GM21737 (cell line): ENCODE measurements at regions not wholly inside any gene's neighbourhood (a gene's known extent, or its start where the extent isn't known, plus 50 kb on each side); places are given as distances from the start of the nearest gene placed in this dataset.
A peak's percentile ranks its signal among the peaks of the same experiment; 100 is the strongest.
"Not testable (repeated sequence)": the region's sequence is repeated elsewhere in the genome, so short reads cannot be mapped to it uniquely, and the experiment has no call there.

Experiments
- ATAC-seq: cut with Tn5 transposase; IDR thresholded peaks from one replicate; pipeline ENCODE4 v1.9.1; 2021; ENCODE audit warnings: mild to moderate bottlenecking, moderate library complexity; ENCODE audit not compliant: unreplicated experiment

GRCh38 chr3:40925231-40925630, 274.1 kb upstream of the CTNNB1 start:
- no peak for ATAC-seq

GRCh38 chr3:40930131-40930538, 269.2 kb upstream of the CTNNB1 start:
- ATAC-seq: no peak

GRCh38 chr3:40930756-40931155, 268.5 kb upstream of the CTNNB1 start:
- no peak for ATAC-seq

GRCh38 chr3:40938591-40938990, 260.7 kb upstream of the CTNNB1 start:
- no peak for ATAC-seq

DNA sequence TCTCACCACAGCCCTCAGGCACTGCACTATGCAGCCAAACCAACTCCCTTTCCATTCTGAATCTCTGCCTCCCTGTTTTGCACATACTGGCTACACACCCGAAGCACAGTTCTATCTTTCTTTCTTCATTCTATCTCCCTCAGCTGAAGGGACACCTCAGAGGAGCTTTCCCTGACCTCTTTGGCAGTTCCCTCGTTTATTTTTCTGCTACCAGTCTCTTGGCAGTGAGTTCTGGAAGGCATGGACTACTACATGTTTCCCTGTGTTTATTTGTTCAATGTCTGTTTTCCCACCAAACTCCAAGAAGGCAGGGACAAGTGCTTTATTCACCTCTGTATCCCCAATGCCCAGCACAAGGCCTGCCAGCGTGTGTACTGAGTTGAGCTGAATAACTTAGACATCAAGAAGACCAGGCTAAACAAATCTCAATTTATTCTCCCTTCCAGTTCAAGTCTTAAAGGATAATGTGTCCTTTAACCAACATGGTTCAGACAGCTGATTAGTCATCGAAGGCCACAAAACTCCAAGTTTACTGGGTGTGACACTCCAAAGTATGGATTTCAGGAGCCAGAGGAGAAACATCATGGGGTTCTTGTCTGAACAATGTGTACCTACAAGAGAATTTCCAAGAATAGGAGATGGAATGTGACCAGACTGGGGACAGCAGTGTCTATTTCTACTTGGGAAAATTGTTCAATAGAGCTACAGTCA, 260.1 kb upstream of the CTNNB1 start:
- no peak for ATAC-seq

- ATAC-seq: no peak
Observed at GRCh38 chr3:40939741-40940130, 259.6 kb upstream of the CTNNB1 start.

- ATAC-seq: no peak
Observed at GRCh38 chr3:40940651-40941050, 258.7 kb upstream of the CTNNB1 start.

- not testable (repeated sequence) for ATAC-seq
Observed at GRCh38 chr3:40947022-40947421, 252.3 kb upstream of the CTNNB1 start.

GRCh38 chr3:40949347-40949746, 250.0 kb upstream of the CTNNB1 start:
- ATAC-seq: not testable (repeated sequence)

DNA sequence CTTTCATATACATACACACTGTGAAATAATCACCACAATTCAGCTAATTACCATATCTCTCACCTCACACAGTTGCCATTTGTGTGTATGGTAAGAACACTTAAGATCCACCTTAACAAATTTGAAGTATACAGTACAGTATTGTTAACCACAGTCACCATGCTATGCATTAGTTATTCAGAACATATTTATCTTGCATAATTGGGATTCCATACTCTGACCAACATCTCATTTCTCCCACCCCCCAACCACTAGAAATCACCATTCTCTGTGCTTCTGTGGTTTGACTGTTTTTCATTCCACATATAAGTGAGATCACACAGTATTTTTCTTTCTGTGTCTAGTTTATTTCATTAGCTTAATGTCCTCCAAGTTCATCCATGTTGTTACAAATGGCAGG, 247.7 kb upstream of the CTNNB1 start:
- ATAC-seq: no peak

DNA sequence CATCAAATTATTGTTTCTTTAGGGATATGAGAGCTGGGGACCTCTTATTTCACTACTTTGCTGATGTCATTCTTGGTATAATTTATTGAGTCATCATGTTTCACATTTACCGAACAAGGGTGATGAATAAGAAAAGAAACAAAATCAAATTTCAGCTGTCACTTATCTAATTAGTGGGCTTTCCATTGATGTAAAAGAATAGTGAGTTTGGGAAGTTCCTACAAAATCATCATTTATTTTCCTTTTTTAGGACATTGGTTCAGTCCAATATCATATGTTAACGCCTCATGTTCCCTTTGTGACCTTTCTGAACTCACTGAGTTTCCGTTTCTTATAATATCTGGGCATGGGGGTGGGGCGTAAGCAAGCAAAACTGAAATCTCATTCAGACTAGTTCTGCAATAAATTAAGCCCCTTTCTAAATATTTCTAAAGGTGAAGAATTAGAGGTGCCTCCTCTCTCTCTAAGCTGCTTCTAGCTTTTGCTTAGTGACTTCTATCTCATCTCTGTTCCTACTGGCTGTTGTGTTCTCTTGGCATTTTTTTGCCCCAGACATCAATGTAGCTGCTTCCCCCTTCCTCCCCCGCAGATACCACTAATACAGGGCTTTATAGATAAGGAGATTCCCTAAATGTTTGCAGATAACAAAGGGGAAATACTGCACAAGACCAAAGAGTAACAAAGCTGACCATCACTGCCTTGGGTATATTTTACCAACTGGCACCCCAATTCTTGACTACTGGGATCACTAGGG, 238.0 kb upstream of the CTNNB1 start:
- ATAC-seq: no peak

- ATAC-seq: no peak
Observed at GRCh38 chr3:40962721-40963120, 236.6 kb upstream of the CTNNB1 start.

DNA sequence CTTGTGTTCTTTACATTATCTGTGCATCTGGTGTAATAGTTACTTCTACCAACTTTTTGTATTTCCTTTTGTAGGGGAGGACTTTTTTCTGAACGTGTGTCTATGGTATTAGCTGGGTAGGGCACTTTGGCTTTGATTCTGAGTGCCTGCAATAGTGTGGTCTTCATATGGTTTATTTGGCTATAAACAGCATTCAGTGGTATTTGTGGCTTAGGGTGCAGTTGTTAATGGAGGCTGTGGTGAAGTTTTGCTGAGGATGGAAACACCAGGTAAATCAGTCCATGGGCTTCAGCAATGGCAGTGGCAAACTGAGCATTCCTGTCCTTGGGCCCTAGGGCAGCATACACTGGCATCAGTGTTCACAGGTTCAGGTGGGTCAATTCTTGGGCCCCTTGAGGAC, 230.6 kb upstream of the CTNNB1 start:
- ATAC-seq: no peak

DNA sequence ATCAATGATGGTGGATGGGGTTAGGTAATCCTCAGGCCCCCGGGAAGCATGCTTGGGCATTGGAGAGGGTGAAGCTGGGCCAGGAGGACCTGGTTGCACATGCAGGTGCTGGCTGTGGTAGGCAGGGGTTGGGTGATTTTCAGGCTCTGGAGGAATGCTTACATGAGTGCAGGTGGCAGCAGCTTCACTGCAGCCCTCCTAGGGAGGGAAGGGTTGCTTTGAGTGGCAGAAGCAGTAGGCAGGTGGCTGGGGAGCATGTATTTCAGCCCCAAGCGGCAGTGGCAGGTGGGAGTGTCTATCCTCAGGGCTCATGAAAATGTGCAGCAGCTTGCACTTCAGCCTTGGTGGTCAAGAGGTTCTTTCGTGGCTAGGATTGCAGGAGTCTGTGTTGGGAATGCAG, 230.0 kb upstream of the CTNNB1 start:
- ATAC-seq: no peak

GRCh38 chr3:40969756-40970466, 229.4 kb upstream of the CTNNB1 start:
- no peak for ATAC-seq

- peak; percentile 94 for ATAC-seq
Observed at GRCh38 chr3:40971191-40972168, 227.8 kb upstream of the CTNNB1 start.

- no peak for ATAC-seq
Observed at GRCh38 chr3:40972350-40972749, 227.0 kb upstream of the CTNNB1 start.

DNA sequence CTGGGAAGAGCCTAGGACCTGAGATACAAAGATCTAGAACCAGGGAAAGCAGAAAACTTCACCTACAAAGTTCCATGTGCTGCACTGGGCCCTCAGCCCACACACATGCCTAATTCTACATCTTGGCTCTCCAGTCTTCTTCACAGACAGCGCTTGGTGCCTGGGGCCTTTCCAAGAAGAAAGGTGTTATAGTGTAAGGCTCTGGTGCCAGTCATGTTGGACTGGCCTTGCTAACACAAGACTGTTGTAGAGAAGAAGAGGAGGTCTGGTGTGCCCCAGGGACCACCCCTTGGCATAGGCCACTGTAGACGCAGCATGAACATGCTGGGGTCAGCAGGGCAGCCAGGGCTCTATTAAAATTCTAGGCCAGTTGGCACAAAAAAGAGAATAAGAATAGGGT, 226.2 kb upstream of the CTNNB1 start:
- no peak for ATAC-seq

- no peak for ATAC-seq
Observed at GRCh38 chr3:40975711-40976121, 223.6 kb upstream of the CTNNB1 start.

- ATAC-seq: no peak
Observed at GRCh38 chr3:40976241-40976640, 223.1 kb upstream of the CTNNB1 start.

- ATAC-seq: no peak
Observed at GRCh38 chr3:40978442-40978841, 220.9 kb upstream of the CTNNB1 start.
